Astrocyte of the cerebellum (primary cell): ENCODE measurements at regions not wholly inside any gene's neighbourhood (a gene's known extent, or its start where the extent isn't known, plus 50 kb on each side); places are given as distances from the start of the nearest gene placed in this dataset.
A peak's percentile ranks its signal among the peaks of the same experiment; 100 is the strongest.

Source experiments
- DNase-seq: peaks from one replicate; pipeline ENCODE4 v3.0.0-alpha.2; 2011; ENCODE audit warnings: low read depth
- H3K4me3 ChIP-seq: 2 replicates; pipeline ENCODE4 v1.5.1; 2011; ENCODE audit warnings: mild to moderate bottlenecking, low read depth, low read length, moderate library complexity
- in situ Hi-C: cut with HindIII; loops from 2 replicates; pipeline ENCODE4 v1.10.0; 2017; ENCODE audit warnings: low sequenced_read_pairs
- TF ChIP-seq, protein P1 (sequence below): IDR thresholded peaks from 2 replicates; pipeline ENCODE4 v1.5.1; 2012; ENCODE audit warnings: low read length, low read depth, moderate library complexity, mild to moderate bottlenecking; ENCODE audit errors: missing control alignments

DNA sequence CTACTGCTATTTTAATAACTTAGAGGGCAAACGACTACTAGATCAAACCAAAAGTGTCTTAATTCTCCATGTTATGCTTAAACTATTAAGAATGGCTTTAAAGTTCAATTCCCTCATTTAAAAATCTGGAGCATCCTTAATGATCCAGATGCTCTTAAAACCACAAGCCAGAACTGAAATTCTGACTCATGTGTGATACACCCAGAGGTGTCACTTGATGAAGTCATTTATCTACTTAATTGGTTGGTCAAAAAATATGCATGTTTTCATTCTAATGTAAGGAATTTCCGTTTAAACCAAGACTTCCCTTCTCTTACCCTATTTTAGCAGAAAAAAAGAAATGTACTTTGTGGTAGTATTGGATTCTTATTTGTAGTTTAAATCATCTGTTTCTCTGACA is 1261.2 kb upstream of the B3GALT2 start:
- peak; percentile 16 for DNase-seq
- in situ Hi-C loops, result no loop called here
- TF ChIP-seq, protein P1, sequence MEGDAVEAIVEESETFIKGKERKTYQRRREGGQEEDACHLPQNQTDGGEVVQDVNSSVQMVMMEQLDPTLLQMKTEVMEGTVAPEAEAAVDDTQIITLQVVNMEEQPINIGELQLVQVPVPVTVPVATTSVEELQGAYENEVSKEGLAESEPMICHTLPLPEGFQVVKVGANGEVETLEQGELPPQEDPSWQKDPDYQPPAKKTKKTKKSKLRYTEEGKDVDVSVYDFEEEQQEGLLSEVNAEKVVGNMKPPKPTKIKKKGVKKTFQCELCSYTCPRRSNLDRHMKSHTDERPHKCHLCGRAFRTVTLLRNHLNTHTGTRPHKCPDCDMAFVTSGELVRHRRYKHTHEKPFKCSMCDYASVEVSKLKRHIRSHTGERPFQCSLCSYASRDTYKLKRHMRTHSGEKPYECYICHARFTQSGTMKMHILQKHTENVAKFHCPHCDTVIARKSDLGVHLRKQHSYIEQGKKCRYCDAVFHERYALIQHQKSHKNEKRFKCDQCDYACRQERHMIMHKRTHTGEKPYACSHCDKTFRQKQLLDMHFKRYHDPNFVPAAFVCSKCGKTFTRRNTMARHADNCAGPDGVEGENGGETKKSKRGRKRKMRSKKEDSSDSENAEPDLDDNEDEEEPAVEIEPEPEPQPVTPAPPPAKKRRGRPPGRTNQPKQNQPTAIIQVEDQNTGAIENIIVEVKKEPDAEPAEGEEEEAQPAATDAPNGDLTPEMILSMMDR, result no peak
- no peak overlapping the region for H3K4me3 ChIP-seq

DNA sequence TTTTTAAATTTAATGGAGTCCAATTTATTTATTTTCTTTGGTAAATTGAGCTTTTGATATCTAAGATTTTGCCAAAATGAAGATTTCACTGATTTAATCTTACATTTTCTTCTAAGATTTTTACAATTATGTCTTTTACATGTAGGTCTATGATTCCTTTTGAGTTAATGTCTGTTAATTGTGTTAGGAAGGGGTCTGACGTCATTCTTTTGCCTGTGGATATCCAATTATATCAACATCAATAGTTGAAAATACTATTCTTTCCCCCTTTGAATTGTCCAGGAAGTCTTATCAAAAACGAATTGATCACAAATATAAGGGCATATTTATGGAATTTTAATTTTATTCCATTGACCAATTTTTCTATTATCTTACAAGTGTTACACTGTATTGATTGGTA is 1258.8 kb upstream of the B3GALT2 start:
- in situ Hi-C loops, result no loop called here

DNA sequence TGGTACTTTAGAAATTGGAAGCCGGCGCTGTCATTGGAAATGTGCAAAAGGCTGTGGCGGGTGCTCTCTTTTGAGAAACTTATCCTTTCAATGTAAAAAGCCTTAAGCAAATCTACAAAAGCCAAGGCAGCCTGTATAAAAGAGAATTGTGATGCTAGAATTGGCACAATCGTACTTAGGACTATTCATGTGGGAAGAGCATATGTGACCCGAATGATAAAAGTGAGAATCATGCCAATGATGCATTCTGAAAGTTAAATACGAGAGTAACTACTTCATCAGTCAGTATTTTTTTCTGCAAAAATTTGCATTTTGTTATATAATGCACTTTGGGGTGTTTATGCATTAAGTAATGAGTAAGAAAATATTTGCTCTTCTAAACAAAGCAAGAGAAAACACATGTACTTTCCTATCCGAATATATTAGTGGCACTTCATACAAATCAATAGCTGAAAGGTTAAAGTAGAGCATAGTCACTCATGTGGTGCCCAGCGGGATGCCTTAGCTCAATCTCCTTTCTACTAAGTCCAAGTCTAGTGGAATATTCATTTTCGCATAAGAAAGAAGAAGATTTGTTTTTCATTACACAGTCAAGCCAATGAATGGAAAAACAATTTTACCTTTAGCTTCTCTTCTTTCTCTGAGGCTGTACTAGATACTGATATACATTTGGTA is 1256.6 kb upstream of the B3GALT2 start:
- in situ Hi-C loops, result no loop called here
- no peak overlapping the region for H3K4me3 ChIP-seq
- no peak for DNase-seq
- TF ChIP-seq, protein P1, result no peak

More for the DNA sequence above, 1258.8 kb upstream of the B3GALT2 start:
- TF ChIP-seq, protein P1, result no peak
- no peak overlapping the region for H3K4me3 ChIP-seq
- DNase-seq, result no peak

- no peak overlapping the region for H3K4me3 ChIP-seq
- in situ Hi-C loops, result no loop called here
- no peak for DNase-seq
- TF ChIP-seq, protein P1, result no peak
These were observed 1250.7 kb upstream of the B3GALT2 start for GRCh38 chr1:194437135-194437534.

DNA sequence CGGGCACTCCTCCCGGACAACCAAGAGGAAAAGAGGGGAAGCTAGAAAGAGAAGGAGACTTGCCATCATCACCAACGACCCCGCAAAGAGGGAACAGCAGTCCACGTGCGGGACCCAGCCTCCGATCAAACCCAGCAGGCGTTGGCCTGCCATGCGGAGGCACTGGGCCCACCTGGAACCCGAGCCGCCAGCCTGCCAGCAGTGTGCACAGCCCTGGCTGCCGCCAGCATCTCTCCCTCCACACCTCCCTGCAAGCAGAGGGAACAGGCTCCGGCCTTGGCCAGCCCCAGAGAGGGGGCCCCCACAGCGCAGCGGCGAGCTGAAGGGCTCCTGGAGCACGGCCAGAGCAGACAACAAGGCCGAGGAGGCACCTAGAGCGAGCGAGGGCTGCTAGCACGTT is 1244.7 kb upstream of the B3GALT2 start:
- in situ Hi-C loops, result no loop called here
- TF ChIP-seq, protein P1, result no peak
- H3K4me3 ChIP-seq, result no peak overlapping the region
- DNase-seq, result no peak

DNA sequence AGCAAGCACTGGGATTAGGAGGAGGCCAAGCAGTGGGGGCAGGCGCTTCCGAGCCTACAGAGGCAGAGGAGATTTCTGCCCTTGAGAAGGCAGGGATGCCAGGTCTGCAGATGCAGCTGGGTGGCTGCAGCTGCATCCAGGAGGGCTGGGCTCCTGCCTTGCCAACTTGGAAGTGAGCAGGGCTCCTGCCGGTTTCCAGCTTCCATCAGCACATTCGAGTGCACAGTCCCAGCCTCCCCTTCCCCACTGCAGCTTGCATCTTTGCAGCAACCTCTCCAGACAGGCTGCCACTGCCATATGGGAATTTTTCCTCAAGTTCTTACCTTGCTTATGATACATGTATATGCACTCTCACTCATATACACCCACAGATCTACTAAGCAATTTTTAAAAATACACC is 1234.3 kb upstream of the B3GALT2 start:
- TF ChIP-seq, protein P1, result no peak
- in situ Hi-C loops, result no loop called here
- DNase-seq, result no peak
- H3K4me3 ChIP-seq, result no peak overlapping the region
